Calu3 (cell line): ENCODE measurements at regions not wholly inside any gene's neighbourhood (a gene's known extent, or its start where the extent isn't known, plus 50 kb on each side); places are given as distances from the start of the nearest gene placed in this dataset.

Experiments used
- BruUV-seq: library from RNA; stranded (reverse); fragments of 400-500 nt; replicated peaks from 2 replicates; lab custom pipeline; 2021; lab: Mats Ljungman, UMichigan
- CTCF ChIA-PET: fragments of 300-600 bp; sonication (Branson Sonifier 250); formaldehyde crosslinking; loops from one replicate; lab custom pipeline; 2022; ENCODE audit warnings: antibody characterized with exemption; lab: Charles Lee
- DNase-seq: peaks from one replicate; pipeline ENCODE4 v3.0.0; 2022
- H3K27ac Mint-ChIP-seq: one replicate; pipeline ENCODE4 v1.8.0; 2022; ENCODE audit warnings: mixed read lengths; ENCODE audit not compliant: unreplicated experiment
- H3K27me3 Mint-ChIP-seq: one replicate; pipeline ENCODE4 v1.8.0; 2022; ENCODE audit warnings: mixed read lengths; ENCODE audit not compliant: unreplicated experiment
- H3K36me3 Mint-ChIP-seq: one replicate; pipeline ENCODE4 v1.8.0; 2022; ENCODE audit warnings: mild to moderate bottlenecking, moderate library complexity, mixed read lengths; ENCODE audit not compliant: insufficient read depth, unreplicated experiment
- H3K4me1 Mint-ChIP-seq: one replicate; pipeline ENCODE4 v1.8.0; 2022; ENCODE audit warnings: mild to moderate bottlenecking, low read depth, mixed read lengths; ENCODE audit not compliant: unreplicated experiment
- H3K4me3 Mint-ChIP-seq: one replicate; pipeline ENCODE4 v1.8.0; 2022; ENCODE audit warnings: mild to moderate bottlenecking, low read depth, moderate library complexity, mixed read lengths; ENCODE audit not compliant: unreplicated experiment
- H3K9me3 Mint-ChIP-seq: one replicate; pipeline ENCODE4 v1.8.0; 2022; ENCODE audit warnings: low read depth, mixed read lengths; ENCODE audit not compliant: unreplicated experiment
- CTCF ChIP-seq: fragments of 200-600 bp; IDR thresholded peaks from one replicate; pipeline ENCODE4 v1.8.0; 2022; ENCODE audit warnings: antibody characterized with exemption; ENCODE audit not compliant: unreplicated experiment
- intact Hi-C: fragments of 100-400 bp; cut with micrococcal nuclease; formaldehyde crosslinking; loops from one replicate; pipeline ENCODE4 v1.10.0; 2022; ENCODE audit not compliant: unreplicated experiment

DNA sequence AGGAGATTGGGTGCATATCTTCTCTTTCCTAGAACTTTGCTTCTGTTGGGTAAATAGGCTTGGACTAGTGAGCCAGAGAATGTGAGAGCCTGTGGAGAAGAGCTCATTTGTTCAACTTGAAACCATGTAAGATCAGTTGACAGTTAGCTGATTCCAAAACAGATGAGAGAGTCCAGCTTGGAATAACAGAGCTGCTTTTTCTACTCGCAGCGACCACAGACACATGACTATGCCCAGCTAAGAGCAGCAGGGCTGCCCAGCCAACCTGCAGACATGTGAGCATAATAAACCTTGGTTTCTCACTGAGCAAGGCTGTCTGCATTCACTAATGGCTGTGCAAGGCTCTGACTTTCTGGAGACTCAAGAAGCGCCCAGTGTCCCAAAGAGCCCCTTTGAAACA is 209.2 kb downstream of the C12orf75 start:
- H3K27ac Mint-ChIP-seq: no peak overlapping the region
- H3K27me3 Mint-ChIP-seq: peaks cover 23% of the 10 kb centered on the region
- no peak for TF ChIP-seq CTCF
- intact Hi-C loops: no loop called here
- no peak for DNase-seq
- CTCF ChIA-PET: no interaction called here
- no peaks in the 10 kb centered on the region for H3K36me3 Mint-ChIP-seq
- H3K9me3 Mint-ChIP-seq: peaks cover 3% of the 10 kb centered on the region
- H3K4me1 Mint-ChIP-seq: no peaks in the 10 kb centered on the region
- no peak overlapping the region for H3K4me3 Mint-ChIP-seq
- no TSS peak for BruUV-seq

- no peaks in the 10 kb centered on the region for H3K36me3 Mint-ChIP-seq
- H3K4me3 Mint-ChIP-seq: no peak overlapping the region
- H3K27me3 Mint-ChIP-seq: no peaks in the 10 kb centered on the region
- peaks cover 7% of the 10 kb centered on the region for H3K9me3 Mint-ChIP-seq
- TF ChIP-seq CTCF: no peak
- H3K4me1 Mint-ChIP-seq: peaks cover 9% of the 10 kb centered on the region
- intact Hi-C loops: no loop called here
- BruUV-seq: no TSS peak
- no peak overlapping the region for H3K27ac Mint-ChIP-seq
- DNase-seq: no peak
- CTCF ChIA-PET: no interaction called here
These were observed 217.3 kb downstream of the C12orf75 start for GRCh38 chr12:105547786-105548185.

- no peak overlapping the region for H3K4me3 Mint-ChIP-seq
These were observed 218.1 kb downstream of the C12orf75 start for GRCh38 chr12:105548626-105549025.

DNA sequence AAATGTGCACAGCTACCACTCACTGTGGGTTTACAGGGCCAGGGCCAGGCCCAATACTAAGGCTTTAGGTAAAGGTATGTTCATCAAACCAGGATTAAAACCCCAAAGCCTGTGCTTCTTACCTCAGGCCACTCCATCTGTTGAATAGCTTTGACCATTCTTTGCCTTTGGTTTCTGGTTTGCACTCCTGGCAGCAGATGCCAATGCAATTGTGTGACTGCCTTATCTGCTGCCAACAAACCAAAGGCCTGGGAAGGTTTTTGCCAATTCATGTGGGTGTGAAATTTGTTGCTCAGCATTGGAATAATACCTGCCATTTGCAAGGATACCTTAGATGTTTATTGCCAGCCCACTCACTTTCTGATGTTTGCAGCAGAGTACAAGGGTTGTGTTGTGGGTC is 221.6 kb downstream of the C12orf75 start:
- no peak overlapping the region for H3K27ac Mint-ChIP-seq
- H3K4me1 Mint-ChIP-seq: peaks cover 9% of the 10 kb centered on the region
- CTCF ChIA-PET: no interaction called here
- DNase-seq: no peak
- no peak for TF ChIP-seq CTCF
- H3K9me3 Mint-ChIP-seq: peaks cover 6% of the 10 kb centered on the region
- BruUV-seq: no TSS peak
- no peaks in the 10 kb centered on the region for H3K27me3 Mint-ChIP-seq
- H3K36me3 Mint-ChIP-seq: no peaks in the 10 kb centered on the region
- intact Hi-C loops: no loop called here
- no peak overlapping the region for H3K4me3 Mint-ChIP-seq

More at GRCh38 chr12:105548626-105549025, 218.1 kb downstream of the C12orf75 start:
- DNase-seq: no peak
- H3K4me1 Mint-ChIP-seq: peaks cover 9% of the 10 kb centered on the region
- no peaks in the 10 kb centered on the region for H3K36me3 Mint-ChIP-seq
- H3K27me3 Mint-ChIP-seq: no peaks in the 10 kb centered on the region
- peaks cover 7% of the 10 kb centered on the region for H3K9me3 Mint-ChIP-seq
- intact Hi-C loops: no loop called here
- TF ChIP-seq CTCF: no peak
- H3K27ac Mint-ChIP-seq: no peak overlapping the region
- CTCF ChIA-PET: no interaction called here
- BruUV-seq: no TSS peak
